Retinal pigment epithelial cell (primary cell): ENCODE measurements at regions not wholly inside any gene's neighbourhood (a gene's known extent, or its start where the extent isn't known, plus 50 kb on each side); places are given as distances from the start of the nearest gene placed in this dataset.

Experiments used
- DNase-seq: peaks from one replicate; pipeline ENCODE4 v3.0.0-alpha.2; 2010; ENCODE audit warnings: low read depth
- H3K4me3 ChIP-seq: 2 replicates; pipeline ENCODE4 v1.5.1; 2011; ENCODE audit warnings: mild to moderate bottlenecking, low read length, control low read depth, moderate library complexity
- CTCF ChIP-seq: conservative IDR thresholded peaks from 2 replicates; pipeline ENCODE4 v1.5.1; 2011; ENCODE audit warnings: low read depth, low read length, control low read depth, inconsistent platforms

- no peak for TF ChIP-seq CTCF
Measured at GRCh38 chr9:107600060-107600573, 110.5 kb upstream of the KLF4 start.

DNA sequence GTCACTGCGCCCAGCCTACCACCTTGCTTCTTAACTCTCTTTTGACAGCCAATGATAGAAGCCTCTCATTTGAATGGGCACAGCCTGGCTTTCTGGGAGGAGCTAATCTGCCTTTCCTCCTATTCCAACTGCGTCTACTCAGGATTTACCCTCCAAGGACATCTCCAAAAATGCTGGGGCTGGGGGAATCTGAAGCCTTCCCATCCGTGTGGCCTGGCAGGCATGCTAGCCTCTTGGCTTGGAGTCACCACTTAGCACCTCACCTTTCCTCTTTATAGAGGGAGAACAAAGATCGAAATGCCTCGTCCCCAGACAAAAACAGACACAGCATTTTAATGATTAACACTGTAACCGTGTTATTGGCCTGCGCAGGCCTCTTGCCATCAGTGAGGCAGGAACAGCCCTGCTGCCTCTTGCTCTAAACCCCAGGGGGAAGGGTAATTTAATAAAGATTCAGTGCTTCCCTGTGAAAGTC is 108.2 kb upstream of the KLF4 start:
- TF ChIP-seq CTCF: no peak
- no peak for DNase-seq
- no peak overlapping the region for H3K4me3 ChIP-seq

More at GRCh38 chr9:107600060-107600573, 110.5 kb upstream of the KLF4 start:
- DNase-seq: no peak
- no peak overlapping the region for H3K4me3 ChIP-seq

GRCh38 chr9:107594908-107595530 is 105.5 kb upstream of the KLF4 start:
- DNase-seq: no peak
- no peak overlapping the region for H3K4me3 ChIP-seq
- TF ChIP-seq CTCF: no peak

- no peak overlapping the region for H3K4me3 ChIP-seq
- TF ChIP-seq CTCF: no peak
- no peak for DNase-seq
Measured at GRCh38 chr9:107593224-107593870, 103.8 kb upstream of the KLF4 start.

DNA sequence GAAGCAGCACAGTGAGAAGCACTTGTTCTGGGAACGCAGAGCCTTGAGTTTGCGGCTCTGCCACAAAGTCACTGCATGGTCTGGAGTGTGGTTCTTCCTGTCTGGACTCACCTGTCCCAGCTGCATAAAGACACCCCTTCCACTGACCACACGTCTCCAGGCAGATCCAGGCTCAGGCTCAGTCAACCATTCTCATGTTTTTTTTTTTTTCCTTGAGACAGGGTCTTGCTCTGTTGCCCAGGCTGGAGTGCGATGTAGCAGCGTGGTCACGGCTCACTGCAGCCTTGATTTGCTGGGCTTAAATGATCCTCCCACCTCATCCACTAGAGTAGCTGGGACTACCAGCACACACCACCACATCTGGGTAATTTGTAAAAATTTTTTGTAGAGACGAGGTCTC is 102.9 kb upstream of the KLF4 start:
- DNase-seq: no peak
- no peak overlapping the region for H3K4me3 ChIP-seq
- TF ChIP-seq CTCF: no peak

- TF ChIP-seq CTCF: no peak
- H3K4me3 ChIP-seq: no peak overlapping the region
- DNase-seq: no peak
Measured at GRCh38 chr9:107591781-107592180, 102.2 kb upstream of the KLF4 start.

GRCh38 chr9:107588393-107588792 is 98.8 kb upstream of the KLF4 start:
- TF ChIP-seq CTCF: no peak
- H3K4me3 ChIP-seq: no peak overlapping the region
- DNase-seq: no peak
